Tibial nerve (tissue), 3 donors: ENCODE measurements at regions not wholly inside any gene's neighbourhood (a gene's known extent, or its start where the extent isn't known, plus 50 kb on each side); places are given as distances from the start of the nearest gene placed in this dataset.

Experiments used
- POLR2A ChIP-seq, 2 donors: fragments of 450-650 bp; IDR thresholded peaks; one replicate each; pipeline ENCODE4 v1.6.1; 2017; ENCODE audit warnings: antibody characterized with exemption in 2 of 2, mild to moderate bottlenecking in 2 of 2, moderate library complexity in 2 of 2
- TF ChIP-seq, protein P1 (sequence below), 5 experiments: fragments of 200-600 bp in 3 of 5; fragments of 450-650 bp in 2 of 5; sonication (generic) in 3 of 5; IDR thresholded peaks; one replicate each; pipeline ENCODE4 v1.5.1; 2016 to 2019; ENCODE audit warnings: antibody characterized with exemption in 5 of 5, mild to moderate bottlenecking in 3 of 5, moderate library complexity in 2 of 5

- no peak for TF ChIP-seq POLR2A (IDR thresholded peaks at IDR 0.05)
- TF ChIP-seq, protein P1, sequence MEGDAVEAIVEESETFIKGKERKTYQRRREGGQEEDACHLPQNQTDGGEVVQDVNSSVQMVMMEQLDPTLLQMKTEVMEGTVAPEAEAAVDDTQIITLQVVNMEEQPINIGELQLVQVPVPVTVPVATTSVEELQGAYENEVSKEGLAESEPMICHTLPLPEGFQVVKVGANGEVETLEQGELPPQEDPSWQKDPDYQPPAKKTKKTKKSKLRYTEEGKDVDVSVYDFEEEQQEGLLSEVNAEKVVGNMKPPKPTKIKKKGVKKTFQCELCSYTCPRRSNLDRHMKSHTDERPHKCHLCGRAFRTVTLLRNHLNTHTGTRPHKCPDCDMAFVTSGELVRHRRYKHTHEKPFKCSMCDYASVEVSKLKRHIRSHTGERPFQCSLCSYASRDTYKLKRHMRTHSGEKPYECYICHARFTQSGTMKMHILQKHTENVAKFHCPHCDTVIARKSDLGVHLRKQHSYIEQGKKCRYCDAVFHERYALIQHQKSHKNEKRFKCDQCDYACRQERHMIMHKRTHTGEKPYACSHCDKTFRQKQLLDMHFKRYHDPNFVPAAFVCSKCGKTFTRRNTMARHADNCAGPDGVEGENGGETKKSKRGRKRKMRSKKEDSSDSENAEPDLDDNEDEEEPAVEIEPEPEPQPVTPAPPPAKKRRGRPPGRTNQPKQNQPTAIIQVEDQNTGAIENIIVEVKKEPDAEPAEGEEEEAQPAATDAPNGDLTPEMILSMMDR (IDR thresholded peaks at IDR 0.05), result no peak
Observed at GRCh38 chr12:30180602-30181001, 396.9 kb upstream of the TMTC1 start.
